ENCODE measurements at regions not wholly inside any gene's neighbourhood (a gene's known extent, or its start where the extent isn't known, plus 50 kb on each side); places are given as distances from the start of the nearest gene placed in this dataset.
A peak's percentile ranks its signal among the peaks of the same experiment; 100 is the strongest.
"Not testable (repeated sequence)": the region's sequence is repeated elsewhere in the genome, so short reads cannot be mapped to it uniquely, and the experiment has no call there.

DNA sequence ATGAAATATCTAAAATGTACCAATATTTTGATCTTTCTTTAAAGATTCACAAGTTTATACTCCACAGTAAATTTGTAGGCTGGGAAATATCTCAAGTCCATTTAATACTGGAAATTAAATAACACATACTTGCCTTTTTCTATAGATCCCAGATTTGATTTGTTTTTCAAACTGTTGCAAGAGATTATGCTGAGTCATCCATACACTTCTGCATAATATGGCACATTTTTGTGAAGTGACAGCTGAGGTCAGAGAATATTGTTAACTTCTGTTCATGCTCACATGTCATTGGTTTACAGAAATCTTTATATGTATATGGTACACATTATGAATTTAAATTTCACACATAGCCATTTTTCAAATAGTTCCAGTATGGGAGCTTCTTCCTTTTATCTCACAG is 1066.3 kb upstream of the NUDT12 start:
- FAIRE-seq: peak; percentile 23

DNA sequence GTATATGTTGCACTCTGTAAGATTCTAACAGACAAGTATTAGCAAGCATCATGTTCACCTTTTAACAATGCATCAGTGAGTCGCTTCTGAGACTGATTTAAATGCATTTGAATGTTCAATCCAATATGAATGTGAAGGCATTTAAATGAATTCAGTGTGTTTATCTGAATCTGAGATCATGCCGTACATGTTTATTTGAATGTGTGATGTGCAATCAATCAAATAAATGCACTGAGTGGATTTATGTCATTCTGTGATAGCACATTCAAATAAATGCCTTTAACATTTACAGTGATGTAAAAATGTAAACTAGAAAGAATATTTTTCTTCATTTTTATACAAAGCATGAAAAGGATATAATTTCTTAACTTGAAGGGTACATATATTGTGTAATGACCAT is 1063.5 kb upstream of the NUDT12 start:
- no peak for FAIRE-seq

DNA sequence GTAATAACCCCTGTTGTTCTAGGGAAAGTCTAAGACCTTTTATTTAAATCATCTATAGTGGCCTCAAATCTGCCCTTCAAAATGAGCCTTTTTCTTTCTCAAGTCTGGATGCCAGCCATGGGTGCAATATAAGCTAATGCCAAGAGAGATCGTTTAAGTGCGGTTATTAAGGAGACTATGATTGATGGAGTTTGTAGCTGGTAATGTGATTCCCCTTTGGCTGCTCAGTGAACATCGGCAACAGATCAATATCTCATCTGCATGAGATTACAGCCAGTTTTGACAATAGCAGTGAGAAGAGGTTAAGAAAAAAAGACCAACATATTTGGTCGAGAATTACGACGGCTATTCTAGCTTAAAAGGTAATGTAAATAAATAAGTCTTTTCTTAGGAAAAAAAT is 1049.4 kb upstream of the NUDT12 start:
- no peak for FAIRE-seq

DNA sequence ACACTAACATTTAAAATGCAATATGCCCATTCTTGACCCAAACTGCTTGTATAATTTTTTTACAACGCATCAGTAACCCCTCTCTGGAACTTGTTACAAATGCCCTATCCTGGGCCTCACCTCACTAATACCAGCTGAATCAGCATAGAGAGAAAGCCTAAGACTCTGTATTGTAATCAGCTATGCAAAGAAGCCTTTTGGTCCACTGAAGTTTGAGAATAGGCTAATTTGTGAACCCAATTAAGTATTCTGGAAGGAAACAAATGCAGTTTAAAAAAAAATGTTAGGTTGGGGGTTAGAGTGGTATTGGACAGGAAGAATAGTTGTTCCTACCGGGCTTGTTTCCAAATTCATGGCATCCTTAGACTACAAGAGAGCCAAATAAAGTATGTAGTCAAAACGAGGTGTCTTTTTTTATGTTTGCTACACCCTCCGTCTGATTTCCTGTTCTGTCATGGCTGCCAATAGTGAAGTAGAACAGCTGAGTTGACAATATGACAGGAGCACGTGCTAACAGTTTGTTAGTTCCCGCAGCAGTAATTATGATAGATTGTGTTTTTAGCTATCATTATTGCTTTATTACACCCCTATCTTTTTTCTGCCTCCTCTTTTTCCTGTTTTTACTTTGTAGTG is 1048.7 kb upstream of the NUDT12 start:
- FAIRE-seq: no peak

- no peak for FAIRE-seq
Observed at GRCh38 chr5:104606258-104606829, 1043.8 kb upstream of the NUDT12 start.

DNA sequence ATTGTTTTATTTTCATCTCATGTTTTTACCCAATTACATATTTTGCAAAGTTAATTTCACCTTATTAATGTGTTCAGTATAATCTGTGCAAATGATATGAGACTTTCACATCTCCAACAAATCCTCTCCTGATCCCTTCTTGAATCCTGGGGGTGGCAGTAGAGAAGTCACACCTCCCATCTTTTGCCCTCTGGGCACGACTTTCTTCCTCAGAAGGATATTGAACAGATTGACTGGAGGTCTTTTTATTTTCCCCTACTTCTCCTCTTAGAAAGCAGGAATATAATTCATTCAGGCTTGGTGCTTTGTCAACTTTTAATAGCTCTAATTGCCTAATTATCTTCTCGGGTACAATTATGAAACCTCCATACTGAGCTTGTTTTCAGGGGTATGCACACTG is 1037.1 kb upstream of the NUDT12 start:
- no peak for FAIRE-seq

GRCh38 chr5:104598285-104598684 is 1035.7 kb upstream of the NUDT12 start:
- FAIRE-seq: no peak

- FAIRE-seq: no peak
Observed at GRCh38 chr5:104594850-104595249, 1032.3 kb upstream of the NUDT12 start.

DNA sequence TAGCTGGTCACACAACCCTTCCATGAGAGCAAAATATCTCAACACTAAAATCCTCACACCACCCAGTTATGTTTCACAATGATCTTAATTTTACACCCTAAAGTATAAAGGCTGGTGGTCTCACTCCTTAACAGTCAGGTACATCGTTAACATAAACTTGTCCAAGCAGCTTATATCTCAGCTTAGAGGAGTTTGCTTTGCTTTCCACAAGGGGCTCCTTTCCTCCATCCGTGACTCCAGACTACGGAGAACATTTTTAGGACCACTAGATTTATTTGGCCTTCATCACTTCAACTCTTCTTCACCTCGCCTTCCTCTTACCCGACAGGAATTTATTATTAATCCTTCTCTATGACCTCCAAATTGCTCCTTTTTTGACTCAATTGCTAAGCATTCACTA is 1014.1 kb upstream of the NUDT12 start:
- no peak for FAIRE-seq

GRCh38 chr5:104573949-104574709 is 1011.5 kb upstream of the NUDT12 start:
- FAIRE-seq: no peak

DNA sequence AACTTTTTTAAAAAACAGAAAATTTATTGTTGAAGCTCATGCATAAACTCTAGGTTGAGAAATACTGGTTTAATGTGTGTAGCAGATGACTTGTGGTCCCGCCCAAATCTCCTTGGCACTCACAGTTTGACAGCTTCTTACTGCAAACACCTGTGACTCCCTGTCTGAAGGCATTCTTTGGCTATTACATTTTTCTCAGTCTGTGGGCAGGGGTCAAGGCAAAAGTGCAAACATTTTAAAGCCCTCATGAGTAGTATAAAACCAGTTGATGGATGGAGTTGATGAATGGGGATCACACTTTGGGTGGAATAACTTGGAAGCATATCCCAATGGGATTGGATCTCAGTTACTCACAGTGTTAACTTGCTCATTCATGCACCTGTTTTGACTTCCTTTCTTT is 1007.0 kb upstream of the NUDT12 start:
- FAIRE-seq: no peak

DNA sequence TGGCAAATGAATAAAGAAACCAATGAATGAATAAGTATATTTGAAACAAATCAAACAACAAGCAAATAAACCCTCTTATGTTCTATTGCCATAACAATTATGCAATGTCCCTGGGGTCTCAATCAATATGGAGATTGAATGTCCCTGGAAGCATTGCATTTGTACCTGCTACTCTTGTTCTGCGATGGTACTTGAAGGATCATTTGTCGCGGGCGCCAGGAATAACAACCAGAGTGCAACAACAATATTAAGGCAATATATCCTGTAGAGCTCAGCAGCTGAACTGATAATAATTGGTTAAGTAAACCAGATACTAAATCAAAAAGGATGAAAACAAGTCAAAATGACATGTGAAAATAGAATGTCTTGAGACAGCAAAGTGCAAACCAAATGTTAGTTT is 1001.9 kb upstream of the NUDT12 start:
- no peak for FAIRE-seq

DNA sequence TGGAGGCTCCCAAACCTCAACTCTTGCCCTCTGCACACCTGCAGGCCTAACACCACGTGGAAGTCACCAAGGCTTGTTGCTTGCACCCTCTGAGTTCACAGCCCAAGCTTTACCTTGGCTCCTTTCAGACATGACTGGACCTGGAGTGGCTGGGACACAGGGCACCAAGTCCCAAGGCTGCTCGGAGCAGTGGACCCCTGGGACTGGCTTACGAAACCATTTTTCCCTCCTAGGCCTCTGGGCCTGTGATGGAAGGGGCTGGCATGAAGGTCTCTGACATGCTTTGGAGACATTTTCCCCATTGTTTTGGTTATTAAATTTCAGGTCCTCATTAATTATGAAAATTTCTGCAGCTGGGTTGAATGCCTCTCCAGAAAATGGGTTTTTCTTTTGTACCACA is 994.4 kb upstream of the NUDT12 start:
- no peak for FAIRE-seq

DNA sequence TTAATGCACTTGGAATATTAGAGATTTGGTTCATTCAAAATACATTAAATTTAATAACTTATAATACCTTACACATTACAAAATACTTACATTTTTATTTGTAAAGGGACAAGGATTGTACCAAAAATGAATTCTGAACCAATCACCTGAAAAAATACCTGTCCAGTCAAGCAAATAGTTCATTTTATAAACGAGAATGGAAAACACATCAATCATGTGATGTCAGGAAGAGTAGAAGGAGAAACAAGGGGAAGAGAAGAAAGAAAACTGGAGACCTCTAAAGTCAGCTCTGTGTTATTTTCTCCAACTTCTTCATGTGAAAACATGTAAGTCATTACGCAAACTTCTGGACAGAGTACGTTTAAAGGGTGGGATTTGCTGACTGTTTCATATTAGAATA is 989.0 kb upstream of the NUDT12 start:
- FAIRE-seq: peak; percentile 33

GRCh38 chr5:104546871-104547270 is 984.3 kb upstream of the NUDT12 start:
- not testable (repeated sequence) for FAIRE-seq

GRCh38 chr5:104541141-104541785 is 978.7 kb upstream of the NUDT12 start:
- no peak for FAIRE-seq

- no peak for FAIRE-seq
Observed at GRCh38 chr5:104540448-104540847, 977.9 kb upstream of the NUDT12 start.

GRCh38 chr5:104539618-104540350 is 977.2 kb upstream of the NUDT12 start:
- FAIRE-seq: no peak

GRCh38 chr5:104538734-104539133 is 976.1 kb upstream of the NUDT12 start:
- no peak for FAIRE-seq

- no peak for FAIRE-seq
Observed at GRCh38 chr5:104533498-104533897, 970.9 kb upstream of the NUDT12 start.

GRCh38 chr5:104526866-104527265 is 964.3 kb upstream of the NUDT12 start:
- FAIRE-seq: no peak

- FAIRE-seq: no peak
Observed at GRCh38 chr5:104513640-104514072, 951.1 kb upstream of the NUDT12 start.

DNA sequence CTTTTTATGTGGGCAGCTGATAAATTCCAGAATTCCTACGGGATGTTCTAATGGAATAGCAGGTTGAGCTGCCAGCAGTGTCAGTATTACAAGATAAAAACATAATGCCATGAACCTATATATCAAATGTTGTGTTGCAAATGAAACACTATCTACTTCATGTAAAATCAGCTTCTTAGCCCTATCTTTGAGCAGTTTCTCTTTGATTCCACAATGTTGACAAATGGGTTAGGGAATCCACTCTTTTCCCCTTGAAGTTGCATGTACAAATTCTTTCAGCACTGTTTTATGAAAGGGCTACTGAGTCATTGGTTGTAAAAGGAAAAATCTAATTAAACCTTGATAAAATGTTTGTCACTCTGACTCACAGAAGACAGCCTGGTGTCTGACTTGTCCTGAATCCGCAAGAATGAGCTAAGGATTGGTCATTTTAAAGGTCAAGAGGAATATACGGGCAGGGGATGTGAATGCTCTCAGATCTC is 950.6 kb upstream of the NUDT12 start:
- FAIRE-seq: no peak

Data from G401.6 (cell line).